SU-DHL-6 (cell line): ENCODE measurements at regions not wholly inside any gene's neighbourhood (a gene's known extent, or its start where the extent isn't known, plus 50 kb on each side); places are given as distances from the start of the nearest gene placed in this dataset.

ENCODE experiments used
- EZH2phosphoT487 ChIP-seq: fragments of 200-600 bp; sonication (generic), shearing (Covaris generic); conservative IDR thresholded peaks from 2 replicates; pipeline ENCODE4 v1.6.1; 2018; ENCODE audit warnings: mild to moderate bottlenecking, antibody characterized with exemption, low read length, moderate library complexity, mixed read lengths
- TF ChIP-seq, protein P1 (sequence below): fragments of 200-600 bp; sonication (generic); IDR thresholded peaks from one replicate; pipeline ENCODE4 v1.5.1; 2017; ENCODE audit warnings: antibody characterized with exemption, mild to moderate bottlenecking, low read length, moderate library complexity; ENCODE audit not compliant: insufficient read depth, poor library complexity, severe bottlenecking

DNA sequence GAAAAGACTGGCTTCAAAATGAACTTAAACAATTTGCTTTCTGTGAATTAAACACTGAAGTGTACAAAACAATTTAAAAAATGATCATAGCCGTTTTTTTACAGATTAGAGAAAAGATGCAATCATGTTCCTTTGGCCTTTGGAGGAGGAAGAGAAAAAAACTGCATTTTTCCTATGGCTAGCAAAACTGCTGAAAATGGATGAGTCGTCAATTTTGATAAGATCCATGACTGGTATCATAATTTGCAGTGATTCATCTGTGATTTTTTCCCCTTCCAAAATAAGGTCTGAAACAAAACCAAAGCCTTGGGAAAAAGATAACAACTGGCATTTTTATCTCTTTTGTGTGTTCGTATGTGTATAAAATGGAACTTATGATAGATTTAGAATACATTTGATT, 255.6 kb upstream of the SATB1 start:
- TF ChIP-seq, protein P1, sequence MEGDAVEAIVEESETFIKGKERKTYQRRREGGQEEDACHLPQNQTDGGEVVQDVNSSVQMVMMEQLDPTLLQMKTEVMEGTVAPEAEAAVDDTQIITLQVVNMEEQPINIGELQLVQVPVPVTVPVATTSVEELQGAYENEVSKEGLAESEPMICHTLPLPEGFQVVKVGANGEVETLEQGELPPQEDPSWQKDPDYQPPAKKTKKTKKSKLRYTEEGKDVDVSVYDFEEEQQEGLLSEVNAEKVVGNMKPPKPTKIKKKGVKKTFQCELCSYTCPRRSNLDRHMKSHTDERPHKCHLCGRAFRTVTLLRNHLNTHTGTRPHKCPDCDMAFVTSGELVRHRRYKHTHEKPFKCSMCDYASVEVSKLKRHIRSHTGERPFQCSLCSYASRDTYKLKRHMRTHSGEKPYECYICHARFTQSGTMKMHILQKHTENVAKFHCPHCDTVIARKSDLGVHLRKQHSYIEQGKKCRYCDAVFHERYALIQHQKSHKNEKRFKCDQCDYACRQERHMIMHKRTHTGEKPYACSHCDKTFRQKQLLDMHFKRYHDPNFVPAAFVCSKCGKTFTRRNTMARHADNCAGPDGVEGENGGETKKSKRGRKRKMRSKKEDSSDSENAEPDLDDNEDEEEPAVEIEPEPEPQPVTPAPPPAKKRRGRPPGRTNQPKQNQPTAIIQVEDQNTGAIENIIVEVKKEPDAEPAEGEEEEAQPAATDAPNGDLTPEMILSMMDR, result no peak
- TF ChIP-seq EZH2phosphoT487, result no peak
